GM19240 (cell line): ENCODE measurements at regions not wholly inside any gene's neighbourhood (a gene's known extent, or its start where the extent isn't known, plus 50 kb on each side); places are given as distances from the start of the nearest gene placed in this dataset.

ENCODE experiments used
- DNase-seq: peaks from one replicate; pipeline ENCODE4 v3.0.0; 2011; ENCODE audit warnings: low spot score; ENCODE audit not compliant: insufficient read length

GRCh38 chr3:14590569-14590968, 50.4 kb upstream of the GRIP2 start:
- no peak for DNase-seq

DNA sequence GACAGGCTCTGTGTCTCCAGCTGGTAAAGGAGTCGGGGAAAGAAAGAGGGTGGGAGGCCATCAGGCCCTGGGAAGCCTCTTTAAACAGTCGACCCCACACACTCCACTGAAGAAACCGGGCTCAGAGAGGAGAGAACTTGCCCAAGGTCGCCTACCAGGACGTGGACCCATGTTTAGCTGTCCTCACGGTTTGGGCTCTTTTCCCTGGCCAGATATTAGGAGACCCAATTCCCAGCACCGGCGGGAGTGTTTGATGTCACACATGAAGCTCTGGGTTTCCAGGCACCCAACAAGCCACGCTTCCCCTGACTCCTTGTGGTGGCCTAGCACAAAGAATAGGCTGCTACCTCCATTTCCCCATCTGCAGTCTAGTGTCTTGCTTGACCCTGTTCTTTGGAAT, 52.2 kb upstream of the GRIP2 start:
- no peak for DNase-seq

DNA sequence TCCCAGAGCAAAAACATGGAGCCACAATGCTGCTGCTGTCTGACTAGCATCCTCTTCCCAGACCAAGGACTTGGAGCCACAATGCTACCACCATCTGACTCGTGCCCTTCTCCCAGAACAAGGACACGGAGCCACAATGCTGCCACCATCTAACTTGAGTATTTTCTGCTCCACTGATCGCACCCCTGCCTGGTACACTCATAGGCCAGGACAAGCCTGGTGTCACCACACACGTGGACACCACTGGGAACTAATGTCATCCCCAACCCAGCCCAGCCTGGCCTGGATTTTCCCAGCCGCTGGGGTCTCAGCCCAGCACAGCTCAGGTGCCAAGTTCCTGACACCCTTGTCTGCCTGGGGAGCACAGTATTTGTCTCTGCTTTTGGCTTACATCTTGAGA, 52.7 kb upstream of the GRIP2 start:
- no peak for DNase-seq

DNA sequence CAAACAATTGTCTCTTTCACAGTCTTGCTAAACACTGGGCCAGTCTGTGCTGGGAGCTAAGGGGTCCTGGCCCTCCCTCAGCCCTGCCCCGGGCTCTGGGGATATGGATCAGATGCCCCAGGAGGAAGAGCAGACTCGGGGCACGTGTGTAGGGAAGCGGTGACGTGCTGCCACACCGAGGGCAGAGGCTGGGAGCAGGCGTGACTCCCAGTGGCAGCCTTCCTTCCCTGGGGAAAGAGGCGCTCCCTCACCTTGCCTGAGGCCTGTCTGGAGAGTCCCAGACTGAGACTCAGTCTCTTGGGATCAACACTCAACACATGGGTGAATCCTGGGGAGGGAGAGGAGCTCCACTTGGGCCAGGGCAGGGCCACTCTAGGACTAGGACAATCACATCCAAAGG, 54.1 kb upstream of the GRIP2 start:
- DNase-seq: no peak

DNA sequence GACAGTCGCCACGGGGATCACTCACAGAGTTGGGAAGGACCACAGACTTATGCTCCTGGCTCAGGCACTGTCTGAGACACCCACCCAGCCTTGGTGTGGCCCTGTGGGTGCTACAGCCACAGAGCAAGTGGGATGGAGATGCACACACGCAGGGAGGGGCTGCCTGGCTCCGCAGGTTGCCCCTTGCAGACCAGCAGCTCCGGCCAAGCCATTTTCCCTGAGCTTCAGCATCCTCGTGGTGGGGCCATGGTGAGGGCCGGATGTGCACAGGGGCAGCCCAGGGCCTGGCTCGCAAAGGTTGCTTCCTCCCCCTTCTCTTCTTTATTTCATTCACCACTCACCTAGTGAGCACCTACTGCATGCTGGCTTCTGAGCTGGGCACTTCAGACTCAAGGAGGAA, 55.4 kb upstream of the GRIP2 start:
- no peak for DNase-seq

GRCh38 chr3:14597266-14597665, 54.3 kb upstream of the CCDC174 start:
- no peak for DNase-seq

DNA sequence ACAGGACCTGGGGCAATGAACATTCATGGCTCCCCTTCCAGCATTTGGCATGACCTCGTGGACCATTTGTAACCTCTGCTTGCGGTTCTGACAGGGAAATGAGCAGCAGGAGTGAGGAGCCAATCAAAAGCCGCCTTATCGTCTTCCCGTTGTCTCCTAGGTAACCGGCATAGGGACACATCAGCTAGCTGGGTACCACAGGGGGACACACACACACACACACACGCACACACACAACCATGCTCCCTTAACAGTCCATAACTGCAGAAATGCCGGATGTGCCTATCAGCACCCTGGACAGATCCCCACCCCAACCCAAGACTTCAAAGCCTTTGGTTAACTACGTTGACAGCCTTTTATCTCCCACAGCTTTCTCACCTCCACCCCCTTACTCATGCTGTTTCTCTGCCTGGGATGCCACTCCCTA, 53.4 kb upstream of the CCDC174 start:
- DNase-seq: peak; percentile 38

- DNase-seq: no peak
Measured at GRCh38 chr3:14599488-14599887, 52.1 kb upstream of the CCDC174 start.

GRCh38 chr3:14600075-14600474, 51.5 kb upstream of the CCDC174 start:
- DNase-seq: no peak

GRCh38 chr3:14600856-14601610, 50.5 kb upstream of the CCDC174 start:
- no peak for DNase-seq

- DNase-seq: no peak
Measured at GRCh38 chr3:14601692-14602005, 49.9 kb upstream of the CCDC174 start.
